Nephron progenitor cell (in vitro differentiated cells): ENCODE measurements at regions not wholly inside any gene's neighbourhood (a gene's known extent, or its start where the extent isn't known, plus 50 kb on each side); places are given as distances from the start of the nearest gene placed in this dataset.

Experiments
- DNase-seq: peaks from one replicate; pipeline ENCODE4 v3.0.0; 2021
- H3K27ac Mint-ChIP-seq: 2 replicates; pipeline ENCODE4 v1.8.0; 2021; ENCODE audit warnings: mild to moderate bottlenecking, moderate library complexity, mixed read lengths
- H3K27me3 Mint-ChIP-seq: 2 replicates; pipeline ENCODE4 v1.8.0; 2021; ENCODE audit warnings: mild to moderate bottlenecking, low read depth, mixed read lengths; ENCODE audit not compliant: poor library complexity
- H3K36me3 Mint-ChIP-seq: 2 replicates; pipeline ENCODE4 v1.8.0; 2021; ENCODE audit warnings: low read depth, mixed read lengths
- H3K4me1 Mint-ChIP-seq: 2 replicates; pipeline ENCODE4 v1.8.0; 2021; ENCODE audit warnings: mixed read lengths
- H3K4me3 Mint-ChIP-seq: 2 replicates; pipeline ENCODE4 v1.8.0; 2021; ENCODE audit warnings: mild to moderate bottlenecking, moderate library complexity, mixed read lengths
- H3K9me3 Mint-ChIP-seq: 2 replicates; pipeline ENCODE4 v1.8.0; 2021; ENCODE audit warnings: mild to moderate bottlenecking, moderate library complexity, mixed read lengths
- TF ChIP-seq, protein P1 (sequence below): fragments of 200-600 bp; sonication (generic); IDR thresholded peaks from 2 replicates; pipeline ENCODE4 v1.5.0; 2021; ENCODE audit warnings: antibody characterized with exemption

DNA sequence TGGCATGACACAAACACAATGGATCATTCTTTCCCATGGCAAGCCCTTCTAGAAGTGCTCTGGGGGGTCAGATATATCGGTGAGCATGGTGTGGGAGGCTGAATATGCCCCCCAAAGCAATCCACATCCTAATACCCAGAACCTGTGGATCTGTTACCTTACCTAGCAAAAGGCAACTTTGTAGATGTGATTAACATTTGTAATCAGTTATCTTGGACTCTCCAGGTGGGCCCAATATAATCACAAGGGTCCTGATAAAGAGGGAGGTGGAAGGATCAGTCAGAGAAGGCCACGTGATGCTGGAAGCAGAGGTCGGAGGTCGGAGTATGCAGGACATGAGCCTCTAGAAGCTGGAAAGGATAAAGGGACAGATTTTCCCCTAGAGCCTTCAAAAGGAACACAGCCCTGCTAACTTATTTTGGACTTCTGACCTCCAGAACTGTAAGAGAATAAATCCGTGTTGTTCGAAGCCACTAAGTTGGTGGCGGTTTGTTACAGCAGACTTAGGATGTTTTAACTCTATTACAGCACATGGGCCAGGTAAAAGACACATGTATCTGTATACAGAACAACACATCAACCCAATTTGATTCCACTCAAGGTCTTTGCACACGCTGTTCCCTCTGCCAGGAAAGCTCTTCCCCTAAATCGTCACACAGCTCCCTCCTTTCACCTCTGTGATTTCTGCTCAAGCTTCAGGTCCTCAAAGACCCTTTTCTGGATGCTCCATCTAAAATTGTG, 115.3 kb downstream of the NOG start:
- Mint-ChIP-seq H3K4me3 (no peak overlapping the region), H3K27ac (no peak overlapping the region), H3K27me3 (peaks cover 20% of the 10 kb centered on the region), H3K9me3 (no peaks in the 10 kb centered on the region), H3K36me3 (no peaks in the 10 kb centered on the region), H3K4me1 (peaks cover 39% of the 10 kb centered on the region)
- DNase-seq: peak; percentile 8
- TF ChIP-seq, protein P1, sequence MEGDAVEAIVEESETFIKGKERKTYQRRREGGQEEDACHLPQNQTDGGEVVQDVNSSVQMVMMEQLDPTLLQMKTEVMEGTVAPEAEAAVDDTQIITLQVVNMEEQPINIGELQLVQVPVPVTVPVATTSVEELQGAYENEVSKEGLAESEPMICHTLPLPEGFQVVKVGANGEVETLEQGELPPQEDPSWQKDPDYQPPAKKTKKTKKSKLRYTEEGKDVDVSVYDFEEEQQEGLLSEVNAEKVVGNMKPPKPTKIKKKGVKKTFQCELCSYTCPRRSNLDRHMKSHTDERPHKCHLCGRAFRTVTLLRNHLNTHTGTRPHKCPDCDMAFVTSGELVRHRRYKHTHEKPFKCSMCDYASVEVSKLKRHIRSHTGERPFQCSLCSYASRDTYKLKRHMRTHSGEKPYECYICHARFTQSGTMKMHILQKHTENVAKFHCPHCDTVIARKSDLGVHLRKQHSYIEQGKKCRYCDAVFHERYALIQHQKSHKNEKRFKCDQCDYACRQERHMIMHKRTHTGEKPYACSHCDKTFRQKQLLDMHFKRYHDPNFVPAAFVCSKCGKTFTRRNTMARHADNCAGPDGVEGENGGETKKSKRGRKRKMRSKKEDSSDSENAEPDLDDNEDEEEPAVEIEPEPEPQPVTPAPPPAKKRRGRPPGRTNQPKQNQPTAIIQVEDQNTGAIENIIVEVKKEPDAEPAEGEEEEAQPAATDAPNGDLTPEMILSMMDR: no peak

DNA sequence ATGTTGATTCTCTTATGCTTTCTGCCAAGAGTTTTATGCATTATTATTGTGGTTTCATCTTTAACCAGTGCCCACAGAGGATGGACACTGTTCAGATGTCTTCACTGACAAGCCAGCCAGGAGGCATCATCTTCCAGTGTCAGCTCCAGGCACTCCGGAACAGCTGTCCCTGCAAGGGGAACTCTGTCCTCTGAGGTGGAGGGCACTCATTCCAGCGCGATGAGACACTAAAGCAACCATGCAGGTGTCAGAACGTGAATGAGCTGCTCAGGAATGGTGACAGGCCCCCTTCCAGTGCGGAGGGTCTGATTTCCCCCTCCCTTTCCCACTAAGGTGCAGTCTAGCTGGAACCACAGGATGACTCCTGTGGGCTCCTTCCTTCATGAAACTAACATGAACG, 117.5 kb downstream of the NOG start:
- Mint-ChIP-seq H3K36me3 (no peaks in the 10 kb centered on the region), H3K4me3 (no peak overlapping the region), H3K4me1 (peaks cover 26% of the 10 kb centered on the region), H3K9me3 (no peaks in the 10 kb centered on the region), H3K27me3 (peaks cover 14% of the 10 kb centered on the region), H3K27ac (no peak overlapping the region)
- TF ChIP-seq, protein P1: no peak
- no peak for DNase-seq

DNA sequence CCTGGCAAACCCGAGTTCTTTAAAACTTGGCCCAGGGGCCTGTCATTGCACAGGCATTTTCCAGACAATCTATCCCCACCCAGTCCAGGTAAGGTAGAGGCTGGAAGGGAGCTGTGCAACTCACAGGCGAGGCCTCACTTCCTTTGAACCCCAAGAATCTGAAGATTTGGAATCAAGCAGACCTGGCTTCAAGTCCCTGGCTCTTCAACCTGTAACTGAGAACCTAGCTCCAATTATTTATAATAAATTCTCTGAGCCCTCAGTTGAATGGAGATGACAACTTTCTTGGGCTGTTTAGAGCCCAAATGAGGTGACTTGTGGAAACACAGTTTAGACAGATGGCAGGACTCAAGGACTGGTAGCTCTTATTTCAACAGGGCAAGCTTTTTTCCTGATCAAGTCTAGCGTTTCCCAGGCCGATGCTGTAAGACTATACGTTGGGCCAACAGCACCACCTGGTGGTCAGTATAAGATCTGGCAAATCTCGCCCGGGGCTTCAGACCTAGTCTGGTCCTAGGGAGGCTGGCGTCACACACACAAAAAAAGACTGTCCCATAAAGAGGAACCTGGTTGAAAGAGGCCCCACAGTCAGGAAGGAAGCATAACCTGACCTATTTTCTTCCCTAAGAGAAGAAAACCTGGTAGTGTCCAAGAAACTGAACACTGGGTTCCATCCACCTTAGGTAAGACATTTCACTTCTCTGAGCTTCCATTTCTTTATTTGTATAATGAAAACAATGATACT, 117.9 kb downstream of the C17orf67 start:
- no peak overlapping the region for H3K27ac Mint-ChIP-seq
- DNase-seq: peak; percentile 84
- no peaks in the 10 kb centered on the region for H3K9me3 Mint-ChIP-seq
- TF ChIP-seq, protein P1: peak; percentile 76
- peaks cover 11% of the 10 kb centered on the region for H3K27me3 Mint-ChIP-seq
- no peak overlapping the region for H3K4me3 Mint-ChIP-seq
- no peaks in the 10 kb centered on the region for H3K4me1 Mint-ChIP-seq
- H3K36me3 Mint-ChIP-seq: no peaks in the 10 kb centered on the region

DNA sequence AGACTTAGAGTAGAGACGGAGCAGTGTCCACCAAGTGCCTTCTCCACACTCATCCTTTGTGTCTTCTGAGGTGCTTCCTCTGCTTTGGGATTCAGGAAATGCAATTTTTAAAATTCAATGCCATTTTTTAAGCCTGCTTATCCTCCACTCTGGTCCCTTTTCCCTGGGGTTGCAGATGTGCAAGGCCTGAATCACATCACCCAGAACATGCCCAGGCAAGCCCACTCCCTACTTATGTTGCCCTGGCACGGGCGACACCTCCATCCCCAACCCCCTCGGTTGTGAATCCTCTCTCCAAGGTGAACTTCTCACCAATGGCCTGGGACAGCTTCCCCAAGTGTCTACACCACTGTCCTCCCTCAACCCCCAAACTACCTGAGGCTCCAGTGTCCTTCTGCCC, 116.2 kb downstream of the C17orf67 start:
- no peaks in the 10 kb centered on the region for H3K4me1 Mint-ChIP-seq
- peaks cover 11% of the 10 kb centered on the region for H3K27me3 Mint-ChIP-seq
- no peaks in the 10 kb centered on the region for H3K36me3 Mint-ChIP-seq
- H3K4me3 Mint-ChIP-seq: no peak overlapping the region
- TF ChIP-seq, protein P1: no peak
- no peak overlapping the region for H3K27ac Mint-ChIP-seq
- no peaks in the 10 kb centered on the region for H3K9me3 Mint-ChIP-seq
- no peak for DNase-seq

DNA sequence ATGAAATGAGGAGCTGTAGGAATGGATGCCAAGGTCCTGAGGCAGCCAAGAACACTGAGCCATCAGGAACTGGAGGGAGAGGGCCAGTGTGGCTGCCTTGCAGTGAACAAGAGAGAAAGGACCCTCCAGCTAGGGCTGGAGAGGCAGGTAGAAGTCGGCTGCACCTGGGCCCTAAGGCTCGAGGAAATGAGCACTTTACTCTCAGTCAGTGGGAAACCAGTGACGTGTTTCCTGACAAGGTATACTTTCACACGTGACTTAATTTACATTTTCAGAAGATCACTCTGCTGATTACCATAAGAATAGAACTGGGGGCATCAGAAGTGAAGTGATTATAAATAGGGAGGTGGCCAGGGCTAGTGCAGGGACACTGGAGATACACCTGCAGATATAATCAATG, 115.2 kb downstream of the C17orf67 start:
- Mint-ChIP-seq H3K27ac (no peak overlapping the region), H3K36me3 (no peaks in the 10 kb centered on the region), H3K4me1 (no peaks in the 10 kb centered on the region), H3K9me3 (no peaks in the 10 kb centered on the region), H3K27me3 (peaks cover 10% of the 10 kb centered on the region), H3K4me3 (no peak overlapping the region)
- TF ChIP-seq, protein P1: no peak
- no peak for DNase-seq
